ENCODE measurements at regions not wholly inside any gene's neighbourhood (a gene's known extent, or its start where the extent isn't known, plus 50 kb on each side); places are given as distances from the start of the nearest gene placed in this dataset.

GRCh38 chr4:62133101-62133897, 933.2 kb downstream of the ADGRL3 start:
- H3K27me3 ChIP-seq (ENCODE audit: insufficient read depth) = no peaks in the 10 kb centered on the region
- H3K4me2 ChIP-seq = no peak overlapping the region
- CTCF ChIA-PET = no interaction called here

GRCh38 chr4:62131049-62131448, 930.9 kb downstream of the ADGRL3 start:
- no peaks in the 10 kb centered on the region for H3K9me3 ChIP-seq
- DNase-seq = no peak
- TF ChIP-seq RCOR1 (IDR thresholded peaks at IDR 0.05; ENCODE audit: low read length) (no peak), NFIC (IDR thresholded peaks at IDR 0.05; ENCODE audit: borderline replicate concordance) (no peak), YY1 (IDR thresholded peaks at IDR 0.05; ENCODE audit: low read depth) (no peak), MAX (IDR thresholded peaks at IDR 0.05; ENCODE audit: low read depth) (no peak), CHD2 (IDR thresholded peaks at IDR 0.05; ENCODE audit: low read length, partially characterized antibody) (no peak), EZH2phosphoT487 (IDR thresholded peaks at IDR 0.05; ENCODE audit: borderline replicate concordance, low read depth) (no peak), ZBTB33 (IDR thresholded peaks at IDR 0.05; ENCODE audit: borderline replicate concordance, low read depth) (no peak)
- H3K36me3 ChIP-seq (replicated peaks in 1 of 2; ENCODE audit: control insufficient read depth in 1 of 2, insufficient read depth in 2 of 2, low read length in 1 of 2) = no peaks in the 10 kb centered on the region
- no peaks in the 10 kb centered on the region for H3F3A ChIP-seq (replicated peaks; ENCODE audit: insufficient read depth)
- ChIA-PET POLR2A (no interaction called here), CTCF (no interaction called here)
- H3K4me2 ChIP-seq = no peak overlapping the region
- no peak overlapping the region for H3K27ac ChIP-seq (ENCODE audit: low read depth in 2 of 2, low read length in 1 of 2)
- no peaks in the 10 kb centered on the region for H4K20me1 ChIP-seq (ENCODE audit: insufficient read depth)
- H3K79me2 ChIP-seq (ENCODE audit: insufficient read depth) = no peaks in the 10 kb centered on the region
- no peaks in the 10 kb centered on the region for H3K27me3 ChIP-seq (ENCODE audit: insufficient read depth)
- no peak overlapping the region for H3K9ac ChIP-seq
- WGBS (ENCODE audit: low lambda C conversion rate) = 90% methylated on average over 2 of the region's 3 CpGs
- H3K4me1 ChIP-seq (ENCODE audit: control insufficient read depth in 1 of 2, insufficient read depth in 2 of 2, low read depth in 1 of 2, low read length in 1 of 2) = no peaks in the 10 kb centered on the region
- H2AFZ ChIP-seq (ENCODE audit: low read depth) = no peak overlapping the region
- H3K9me2 ChIP-seq = no peaks in the 10 kb centered on the region
- no peak overlapping the region for H3K4me3 ChIP-seq (ENCODE audit: low read depth in 2 of 2, low read length in 1 of 2)

More at GRCh38 chr4:62133101-62133897, 933.2 kb downstream of the ADGRL3 start:
- no peaks in the 10 kb centered on the region for H3K9me2 ChIP-seq
- TF ChIP-seq FOXM1 (IDR thresholded peaks at IDR 0.05; ENCODE audit: low read depth) (no peak), TCF12 (IDR thresholded peaks at IDR 0.05) (no peak), GATA2 (CRISPR knock-in tag; IDR thresholded peaks at IDR 0.05) (no peak), FOXJ3 (CRISPR knock-in tag; IDR thresholded peaks at IDR 0.05) (no peak), SMC3 (IDR thresholded peaks at IDR 0.05; ENCODE audit: low read depth, low read length) (no peak), EP300 (IDR thresholded peaks at IDR 0.05; ENCODE audit: borderline replicate concordance in 1 of 2, low read depth in 1 of 2, low read length in 1 of 2) (no peak), FOSL2 (IDR thresholded peaks at IDR 0.05; ENCODE audit: borderline replicate concordance, low read depth) (no peak), YY1 (IDR thresholded peaks at IDR 0.05; ENCODE audit: low read depth) (no peak), JUND (IDR thresholded peaks at IDR 0.05) (no peak), CHD2 (IDR thresholded peaks at IDR 0.05; ENCODE audit: low read length, partially characterized antibody) (no peak)
- TF ChIP-seq, protein P1, sequence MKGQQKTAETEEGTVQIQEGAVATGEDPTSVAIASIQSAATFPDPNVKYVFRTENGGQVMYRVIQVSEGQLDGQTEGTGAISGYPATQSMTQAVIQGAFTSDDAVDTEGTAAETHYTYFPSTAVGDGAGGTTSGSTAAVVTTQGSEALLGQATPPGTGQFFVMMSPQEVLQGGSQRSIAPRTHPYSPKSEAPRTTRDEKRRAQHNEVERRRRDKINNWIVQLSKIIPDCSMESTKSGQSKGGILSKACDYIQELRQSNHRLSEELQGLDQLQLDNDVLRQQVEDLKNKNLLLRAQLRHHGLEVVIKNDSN (IDR thresholded peaks at IDR 0.05; ENCODE audit: borderline replicate concordance, low read depth) = no peak
- no peaks in the 10 kb centered on the region for H3K9me3 ChIP-seq
- no peak overlapping the region for H3K27ac ChIP-seq (ENCODE audit: low read depth in 2 of 2, low read length in 1 of 2)
- H3F3A ChIP-seq (replicated peaks; ENCODE audit: insufficient read depth) = no peaks in the 10 kb centered on the region
- no peaks in the 10 kb centered on the region for H4K20me1 ChIP-seq (ENCODE audit: insufficient read depth)
- DNase-seq = no peak
- no peaks in the 10 kb centered on the region for H3K79me2 ChIP-seq (ENCODE audit: insufficient read depth)
- WGBS (ENCODE audit: low lambda C conversion rate) = 93% methylated on average over 1 of the region's 1 CpG
- no peaks in the 10 kb centered on the region for H3K4me1 ChIP-seq (ENCODE audit: control insufficient read depth in 1 of 2, insufficient read depth in 2 of 2, low read depth in 1 of 2, low read length in 1 of 2)
- POLR2A ChIA-PET = no interaction called here
- H3K9ac ChIP-seq = no peak overlapping the region
- no peaks in the 10 kb centered on the region for H3K36me3 ChIP-seq (replicated peaks in 1 of 2; ENCODE audit: control insufficient read depth in 1 of 2, insufficient read depth in 2 of 2, low read length in 1 of 2)
- H2AFZ ChIP-seq (ENCODE audit: low read depth) = no peak overlapping the region
- no peak overlapping the region for H3K4me3 ChIP-seq (ENCODE audit: low read depth in 2 of 2, low read length in 1 of 2)
